ENCODE measurements at regions not wholly inside any gene's neighbourhood (a gene's known extent, or its start where the extent isn't known, plus 50 kb on each side); places are given as distances from the start of the nearest gene placed in this dataset.
A peak's percentile ranks its signal among the peaks of the same experiment; 100 is the strongest.

- Histone ChIP-seq H3K9me3 (ENCODE audit: control extremely low read depth in 1 of 5, control insufficient read depth in 4 of 5, insufficient read depth in 2 of 5, low read depth in 1 of 5, low read length in 4 of 5) (peaks cover 0 to 6% (median 0%) of the 10 kb centered on the region in 5 experiments), H3K27ac (ENCODE audit: insufficient read depth in 1 of 2, low read depth in 1 of 2, low read length in 2 of 2, poor library complexity in 1 of 2, severe bottlenecking in 2 of 2) (peak overlapping the region; percentile 74 to 85), H3K36me3 (ENCODE audit: control insufficient read depth in 4 of 4, insufficient read depth in 4 of 4, low read length in 3 of 4) (peaks cover 0 to 2% (median 0%) of the 10 kb centered on the region in 4 experiments), H3K4me1 (ENCODE audit: control extremely low read depth in 1 of 4, control insufficient read depth in 4 of 4, insufficient read depth in 4 of 4, low read length in 3 of 4) (peaks cover 9 to 32% (median 21%) of the 10 kb centered on the region in 4 experiments), H3K4me3 (ENCODE audit: control insufficient read depth in 1 of 7, extremely low read depth in 1 of 7, insufficient read depth in 4 of 7, low read depth in 2 of 7, low read length in 6 of 7) (peak overlapping the region in 6 of 7 experiments; percentile 60 to 91 (median 79)), H3K27me3 (replicated peaks in 2 of 5; ENCODE audit: control insufficient read depth in 4 of 5, insufficient read depth in 5 of 5, low read length in 4 of 5) (no peaks in the 10 kb centered on the region)
- peak; percentile 85 to 92 (median 86) for DNase-seq
- CTCF ChIA-PET, result interaction anchor here (0.8 to 3.3 kb wide), 10 partner anchors 12 to 154 kb away, joined by 3 to 27 read pairs (median 4); no protein-coding TSS in a partner anchor
- WGBS (ENCODE audit: insufficient coverage), result 0% methylated on average over 7 of the region's 9 CpGs
- POLR2A ChIA-PET, result no interaction called here
Observed at GRCh38 chr21:16194095-16194787, 464.5 kb downstream of the USP25 start.

- H3K27me3 ChIP-seq (replicated peaks in 2 of 5; ENCODE audit: control insufficient read depth in 4 of 5, insufficient read depth in 5 of 5, low read length in 4 of 5), result no peaks in the 10 kb centered on the region
- DNase-seq, result no peak
- CTCF ChIA-PET, result interaction anchor here (0.8 to 3.3 kb wide), 5 partner anchors 101 to 155 kb away, joined by 3 to 27 read pairs (median 4); no protein-coding TSS in a partner anchor
- H3K4me1 ChIP-seq (ENCODE audit: control extremely low read depth in 1 of 4, control insufficient read depth in 4 of 4, insufficient read depth in 4 of 4, low read length in 3 of 4), result peaks cover 9 to 32% (median 21%) of the 10 kb centered on the region in 4 experiments
- 0% methylated on average over 5 of the region's 9 CpGs for WGBS (ENCODE audit: insufficient coverage)
- peak overlapping the region in 6 of 7 experiments; percentile 60 to 91 (median 79) for H3K4me3 ChIP-seq (ENCODE audit: control insufficient read depth in 1 of 7, extremely low read depth in 1 of 7, insufficient read depth in 4 of 7, low read depth in 2 of 7, low read length in 6 of 7)
- H3K9me3 ChIP-seq (ENCODE audit: control extremely low read depth in 1 of 5, control insufficient read depth in 4 of 5, insufficient read depth in 2 of 5, low read depth in 1 of 5, low read length in 4 of 5), result peaks cover 0 to 6% (median 0%) of the 10 kb centered on the region in 5 experiments
- POLR2A ChIA-PET, result interaction anchor here (1.9 kb wide), 1 partner anchor 47 kb away, joined by 5 read pairs; no protein-coding TSS in a partner anchor
- H3K27ac ChIP-seq (ENCODE audit: insufficient read depth in 1 of 2, low read depth in 1 of 2, low read length in 2 of 2, poor library complexity in 1 of 2, severe bottlenecking in 2 of 2), result peak overlapping the region; percentile 74 to 85
- peaks cover 0 to 2% (median 0%) of the 10 kb centered on the region in 4 experiments for H3K36me3 ChIP-seq (ENCODE audit: control insufficient read depth in 4 of 4, insufficient read depth in 4 of 4, low read length in 3 of 4)
Observed at GRCh38 chr21:16194788-16195537, 465.2 kb downstream of the USP25 start.

- peak overlapping the region; percentile 67 to 85 for H3K27ac ChIP-seq (ENCODE audit: insufficient read depth in 1 of 2, low read depth in 1 of 2, low read length in 2 of 2, poor library complexity in 1 of 2, severe bottlenecking in 2 of 2)
- DNase-seq, result peak; percentile 54 to 81 (median 69)
- POLR2A ChIA-PET, result interaction anchor here (1.9 kb wide), 1 partner anchor 46 kb away, joined by 5 read pairs; no protein-coding TSS in a partner anchor
- no CpG with 5 or more reads among the region's 4 CpGs for WGBS (ENCODE audit: insufficient coverage)
- peaks cover 0 to 4% (median 0%) of the 10 kb centered on the region in 5 experiments for H3K9me3 ChIP-seq (ENCODE audit: control extremely low read depth in 1 of 5, control insufficient read depth in 4 of 5, insufficient read depth in 2 of 5, low read depth in 1 of 5, low read length in 4 of 5)
- CTCF ChIA-PET, result interaction anchor here (1.0 to 3.3 kb wide), 5 partner anchors 8 to 135 kb away, joined by 3 to 27 read pairs (median 5); no protein-coding TSS in a partner anchor
- H3K4me3 ChIP-seq (ENCODE audit: control insufficient read depth in 1 of 7, extremely low read depth in 1 of 7, insufficient read depth in 4 of 7, low read depth in 2 of 7, low read length in 6 of 7), result peak overlapping the region in 6 of 7 experiments; percentile 53 to 91 (median 79)
- peaks cover 9 to 32% (median 21%) of the 10 kb centered on the region in 4 experiments for H3K4me1 ChIP-seq (ENCODE audit: control extremely low read depth in 1 of 4, control insufficient read depth in 4 of 4, insufficient read depth in 4 of 4, low read length in 3 of 4)
- H3K27me3 ChIP-seq (replicated peaks in 2 of 5; ENCODE audit: control insufficient read depth in 4 of 5, insufficient read depth in 5 of 5, low read length in 4 of 5), result no peaks in the 10 kb centered on the region
- peaks cover 0 to 2% (median 0%) of the 10 kb centered on the region in 4 experiments for H3K36me3 ChIP-seq (ENCODE audit: control insufficient read depth in 4 of 4, insufficient read depth in 4 of 4, low read length in 3 of 4)
Observed at GRCh38 chr21:16195538-16195910, 465.7 kb downstream of the USP25 start.

GRCh38 chr21:16196001-16196400 is 466.2 kb downstream of the USP25 start:
- WGBS (ENCODE audit: insufficient coverage), result no CpG with 5 or more reads among the region's 2 CpGs
- POLR2A ChIA-PET, result interaction anchor here (1.9 kb wide), 1 partner anchor 46 kb away, joined by 5 read pairs; no protein-coding TSS in a partner anchor
- peak overlapping the region; percentile 67 to 85 for H3K27ac ChIP-seq (ENCODE audit: insufficient read depth in 1 of 2, low read depth in 1 of 2, low read length in 2 of 2, poor library complexity in 1 of 2, severe bottlenecking in 2 of 2)

GRCh38 chr21:16198546-16198945 is 468.8 kb downstream of the USP25 start:
- WGBS (ENCODE audit: insufficient coverage), result 53% methylated on average over 2 of the region's 3 CpGs
- H3K27me3 ChIP-seq (replicated peaks in 2 of 5; ENCODE audit: control insufficient read depth in 4 of 5, insufficient read depth in 5 of 5, low read length in 4 of 5), result no peaks in the 10 kb centered on the region
- H3K36me3 ChIP-seq (ENCODE audit: control insufficient read depth in 4 of 4, insufficient read depth in 4 of 4, low read length in 3 of 4), result peaks cover 0 to 7% (median 1%) of the 10 kb centered on the region in 4 experiments
- no peak for DNase-seq
- H3K27ac ChIP-seq (ENCODE audit: insufficient read depth in 1 of 2, low read depth in 1 of 2, low read length in 2 of 2, poor library complexity in 1 of 2, severe bottlenecking in 2 of 2), result no peak overlapping the region
- H3K4me1 ChIP-seq (ENCODE audit: control extremely low read depth in 1 of 4, control insufficient read depth in 4 of 4, insufficient read depth in 4 of 4, low read length in 3 of 4), result peaks cover 9 to 29% (median 18%) of the 10 kb centered on the region in 4 experiments
- ChIA-PET CTCF (interaction anchor here (1.3 kb wide), 1 partner anchor 12 kb away, joined by 4 read pairs; no protein-coding TSS in a partner anchor), POLR2A (interaction anchor here (0.6 kb wide), 1 partner anchor 39 kb away, joined by 4 read pairs; no protein-coding TSS in a partner anchor)
- H3K4me3 ChIP-seq (ENCODE audit: control insufficient read depth in 1 of 7, extremely low read depth in 1 of 7, insufficient read depth in 4 of 7, low read depth in 2 of 7, low read length in 6 of 7), result no peak overlapping the region
- peaks cover 0 to 4% (median 1%) of the 10 kb centered on the region in 5 experiments for H3K9me3 ChIP-seq (ENCODE audit: control extremely low read depth in 1 of 5, control insufficient read depth in 4 of 5, insufficient read depth in 2 of 5, low read depth in 1 of 5, low read length in 4 of 5)

More at GRCh38 chr21:16196001-16196400, 466.2 kb downstream of the USP25 start:
- peak in 1 of 3 donors; percentile 30 for DNase-seq
- peaks cover 0 to 5% (median 1%) of the 10 kb centered on the region in 4 experiments for H3K36me3 ChIP-seq (ENCODE audit: control insufficient read depth in 4 of 4, insufficient read depth in 4 of 4, low read length in 3 of 4)
- peaks cover 9 to 32% (median 21%) of the 10 kb centered on the region in 4 experiments for H3K4me1 ChIP-seq (ENCODE audit: control extremely low read depth in 1 of 4, control insufficient read depth in 4 of 4, insufficient read depth in 4 of 4, low read length in 3 of 4)
- H3K4me3 ChIP-seq (ENCODE audit: control insufficient read depth in 1 of 7, extremely low read depth in 1 of 7, insufficient read depth in 4 of 7, low read depth in 2 of 7, low read length in 6 of 7), result peak overlapping the region in 6 of 7 experiments; percentile 53 to 91 (median 79)
- CTCF ChIA-PET, result interaction anchor here (1.0 to 3.3 kb wide), 5 partner anchors 9 to 135 kb away, joined by 3 to 27 read pairs (median 5); no protein-coding TSS in a partner anchor
- H3K9me3 ChIP-seq (ENCODE audit: control extremely low read depth in 1 of 5, control insufficient read depth in 4 of 5, insufficient read depth in 2 of 5, low read depth in 1 of 5, low read length in 4 of 5), result peaks cover 0 to 4% (median 1%) of the 10 kb centered on the region in 5 experiments
- H3K27me3 ChIP-seq (replicated peaks in 2 of 5; ENCODE audit: control insufficient read depth in 4 of 5, insufficient read depth in 5 of 5, low read length in 4 of 5), result no peaks in the 10 kb centered on the region

- no peak for DNase-seq
- Histone ChIP-seq H3K36me3 (ENCODE audit: control insufficient read depth in 4 of 4, insufficient read depth in 4 of 4, low read length in 3 of 4) (peaks cover 0 to 7% (median 1%) of the 10 kb centered on the region in 4 experiments), H3K9me3 (ENCODE audit: control extremely low read depth in 1 of 5, control insufficient read depth in 4 of 5, insufficient read depth in 2 of 5, low read depth in 1 of 5, low read length in 4 of 5) (peaks cover 0 to 4% (median 1%) of the 10 kb centered on the region in 5 experiments), H3K27me3 (replicated peaks in 2 of 5; ENCODE audit: control insufficient read depth in 4 of 5, insufficient read depth in 5 of 5, low read length in 4 of 5) (no peaks in the 10 kb centered on the region), H3K27ac (ENCODE audit: insufficient read depth in 1 of 2, low read depth in 1 of 2, low read length in 2 of 2, poor library complexity in 1 of 2, severe bottlenecking in 2 of 2) (no peak overlapping the region), H3K4me1 (ENCODE audit: control extremely low read depth in 1 of 4, control insufficient read depth in 4 of 4, insufficient read depth in 4 of 4, low read length in 3 of 4) (peaks cover 8 to 22% (median 16%) of the 10 kb centered on the region in 4 experiments), H3K4me3 (ENCODE audit: control insufficient read depth in 1 of 7, extremely low read depth in 1 of 7, insufficient read depth in 4 of 7, low read depth in 2 of 7, low read length in 6 of 7) (no peak overlapping the region)
- CTCF ChIA-PET, result interaction anchor here (1.3 kb wide), 1 partner anchor 11 kb away, joined by 4 read pairs; no protein-coding TSS in a partner anchor
- POLR2A ChIA-PET, result no interaction called here
- WGBS (ENCODE audit: insufficient coverage), result no CpG with 5 or more reads among the region's 1 CpG
Observed at GRCh38 chr21:16199539-16199938, 469.8 kb downstream of the USP25 start.
